Lower leg skin (tissue), 3 donors: ENCODE measurements at regions not wholly inside any gene's neighbourhood (a gene's known extent, or its start where the extent isn't known, plus 50 kb on each side); places are given as distances from the start of the nearest gene placed in this dataset.

ENCODE experiments used
- POLR2A ChIP-seq, 2 donors: fragments of 450-650 bp; IDR thresholded peaks; one replicate each; pipeline ENCODE4 v1.6.1; 2016 to 2017; ENCODE audit warnings: antibody characterized with exemption in 2 of 2, mild to moderate bottlenecking in 1 of 2, moderate library complexity in 1 of 2
- TF ChIP-seq, protein P1 (sequence below), 3 donors: fragments of 450-650 bp; IDR thresholded peaks; one replicate each; pipeline ENCODE4 v1.5.1; 2016; ENCODE audit warnings: antibody characterized with exemption in 3 of 3, mild to moderate bottlenecking in 3 of 3, moderate library complexity in 2 of 3

DNA sequence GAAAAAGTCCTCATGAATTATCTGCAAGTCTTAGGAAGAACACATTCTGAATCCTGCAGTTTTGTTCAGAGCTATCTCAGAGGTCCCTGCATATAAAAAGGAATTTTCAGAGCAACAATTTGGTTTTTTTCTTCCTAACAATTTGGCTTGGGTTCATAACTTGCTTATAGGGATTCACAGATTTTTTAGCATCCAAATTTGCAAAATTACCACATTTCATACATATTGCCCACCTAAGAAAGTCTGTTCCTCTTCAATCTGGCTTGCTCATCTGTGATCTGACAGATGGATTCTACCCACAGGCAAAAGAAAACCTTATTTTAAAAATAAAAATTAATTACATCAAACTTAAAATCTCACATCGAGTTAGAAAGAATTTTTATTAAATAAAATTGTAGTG is 714.4 kb upstream of the NCAM2 start:
- TF ChIP-seq, protein P1, sequence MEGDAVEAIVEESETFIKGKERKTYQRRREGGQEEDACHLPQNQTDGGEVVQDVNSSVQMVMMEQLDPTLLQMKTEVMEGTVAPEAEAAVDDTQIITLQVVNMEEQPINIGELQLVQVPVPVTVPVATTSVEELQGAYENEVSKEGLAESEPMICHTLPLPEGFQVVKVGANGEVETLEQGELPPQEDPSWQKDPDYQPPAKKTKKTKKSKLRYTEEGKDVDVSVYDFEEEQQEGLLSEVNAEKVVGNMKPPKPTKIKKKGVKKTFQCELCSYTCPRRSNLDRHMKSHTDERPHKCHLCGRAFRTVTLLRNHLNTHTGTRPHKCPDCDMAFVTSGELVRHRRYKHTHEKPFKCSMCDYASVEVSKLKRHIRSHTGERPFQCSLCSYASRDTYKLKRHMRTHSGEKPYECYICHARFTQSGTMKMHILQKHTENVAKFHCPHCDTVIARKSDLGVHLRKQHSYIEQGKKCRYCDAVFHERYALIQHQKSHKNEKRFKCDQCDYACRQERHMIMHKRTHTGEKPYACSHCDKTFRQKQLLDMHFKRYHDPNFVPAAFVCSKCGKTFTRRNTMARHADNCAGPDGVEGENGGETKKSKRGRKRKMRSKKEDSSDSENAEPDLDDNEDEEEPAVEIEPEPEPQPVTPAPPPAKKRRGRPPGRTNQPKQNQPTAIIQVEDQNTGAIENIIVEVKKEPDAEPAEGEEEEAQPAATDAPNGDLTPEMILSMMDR (IDR thresholded peaks at IDR 0.05), result no peak
- no peak for TF ChIP-seq POLR2A (IDR thresholded peaks at IDR 0.05)
